ENCODE measurements at regions not wholly inside any gene's neighbourhood (a gene's known extent, or its start where the extent isn't known, plus 50 kb on each side); places are given as distances from the start of the nearest gene placed in this dataset.

- H2AFZ ChIP-seq, result 0 out of 2 replicates have a peak overlapping the region, but pooled peaks have one; percentile 1
- DNase-seq (ENCODE audit: low spot score), result peak; percentile 20
- H3K27ac ChIP-seq (ENCODE audit: low read depth), result peak overlapping the region; percentile 28; the same call in 1 of the 2 replicates
- no peaks in the 10 kb centered on the region for H3K36me3 ChIP-seq (ENCODE audit: insufficient read depth)
- peaks cover 31% of the 10 kb centered on the region for H3K4me1 ChIP-seq (ENCODE audit: insufficient read depth)
- peak; percentile 77 for ATAC-seq
- Mint-ChIP-seq H3K9me3 (no peaks in the 10 kb centered on the region; the same call in 2 of the 3 replicates), H3K4me1 (peaks cover 38% of the 10 kb centered on the region), H3K4me3 (no peak overlapping the region; the same call in 2 of the 3 replicates), H3K27me3 (ENCODE audit: insufficient read depth, low read depth, poor library complexity) (peaks cover 3% of the 10 kb centered on the region), H3K27ac (peak overlapping the region; percentile 87), H3K36me3 (ENCODE audit: low read depth) (no peaks in the 10 kb centered on the region; the same call in 2 of the 3 replicates)
- peak overlapping the region; percentile 48 for H3K4me2 ChIP-seq
- no peaks in the 10 kb centered on the region for H3K79me2 ChIP-seq (replicated peaks; ENCODE audit: insufficient read depth)
- H4K20me1 ChIP-seq (replicated peaks; ENCODE audit: insufficient read depth), result no peaks in the 10 kb centered on the region
- no peaks in the 10 kb centered on the region for H3K27me3 ChIP-seq (ENCODE audit: insufficient read depth)
- TF ChIP-seq JUNB (IDR thresholded peaks at IDR 0.05; ENCODE audit: unreplicated experiment), result no peak
- TF ChIP-seq CREB1 (CRISPR knock-in tag; IDR thresholded peaks at IDR 0.05; ENCODE audit: low read depth), result no peak
- no peaks in the 10 kb centered on the region; the same call in 1 of the 2 replicates for H3K9me2 ChIP-seq (ENCODE audit: insufficient read depth)
- H3F3A ChIP-seq (replicated peaks; ENCODE audit: low read depth), result no peaks in the 10 kb centered on the region
- H3K4me3 ChIP-seq, result no peak overlapping the region
These were observed 447.5 kb downstream of the NKX6-1 start for GRCh38 chr4:84051639-84052038.

DNA sequence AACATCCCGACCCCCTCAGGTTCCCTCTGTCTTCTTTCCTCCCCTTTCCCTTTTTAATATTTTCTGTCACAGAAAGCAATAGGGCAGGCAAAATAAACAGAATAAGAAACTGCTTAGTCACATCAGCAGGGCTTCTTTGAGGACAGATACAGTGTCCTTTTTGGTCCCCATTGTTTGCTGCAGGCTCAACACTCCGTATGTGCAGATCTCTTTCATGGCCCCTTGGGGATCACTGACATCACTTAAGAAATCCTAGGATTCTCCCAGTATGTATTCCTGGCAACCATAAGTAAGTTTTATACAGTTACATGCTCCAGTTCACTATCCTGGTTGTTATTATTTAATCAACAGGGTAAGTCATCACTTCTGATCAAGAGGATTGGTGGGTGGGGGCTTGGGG is 448.0 kb downstream of the NKX6-1 start:
- H3K4me1 Mint-ChIP-seq, result peaks cover 38% of the 10 kb centered on the region
- no peaks in the 10 kb centered on the region for H4K20me1 ChIP-seq (replicated peaks; ENCODE audit: insufficient read depth)
- H3K4me3 ChIP-seq, result no peak overlapping the region
- no peaks in the 10 kb centered on the region; the same call in 2 of the 3 replicates for H3K36me3 Mint-ChIP-seq (ENCODE audit: low read depth)
- H3K27me3 ChIP-seq (ENCODE audit: insufficient read depth), result no peaks in the 10 kb centered on the region
- H3K4me3 Mint-ChIP-seq, result no peak overlapping the region
- peaks cover 3% of the 10 kb centered on the region for H3K27me3 Mint-ChIP-seq (ENCODE audit: insufficient read depth, low read depth, poor library complexity)
- peak overlapping the region; percentile 48; the same call in 1 of the 2 replicates for H3K4me2 ChIP-seq
- H3K9me2 ChIP-seq (ENCODE audit: insufficient read depth), result no peaks in the 10 kb centered on the region; the same call in 1 of the 2 replicates
- no peaks in the 10 kb centered on the region for H3F3A ChIP-seq (replicated peaks; ENCODE audit: low read depth)
- H3K9me3 Mint-ChIP-seq, result no peaks in the 10 kb centered on the region; the same call in 2 of the 3 replicates
- H2AFZ ChIP-seq, result no peak overlapping the region
- H3K36me3 ChIP-seq (ENCODE audit: insufficient read depth), result no peaks in the 10 kb centered on the region
- H3K27ac ChIP-seq (ENCODE audit: low read depth), result peak overlapping the region; percentile 79
- no peaks in the 10 kb centered on the region for H3K79me2 ChIP-seq (replicated peaks; ENCODE audit: insufficient read depth)
- peak; percentile 15; the same call in 1 of the 3 replicates for ATAC-seq
- no peak for DNase-seq (ENCODE audit: low spot score)
- peak overlapping the region; percentile 87 for H3K27ac Mint-ChIP-seq
- H3K4me1 ChIP-seq (ENCODE audit: insufficient read depth), result peaks cover 31% of the 10 kb centered on the region
- no peak for TF ChIP-seq ETS1 (IDR thresholded peaks at IDR 0.05)
- TF ChIP-seq POLR2AphosphoS5 (IDR thresholded peaks at IDR 0.05; ENCODE audit: low read depth), result no peak
- no peak for TF ChIP-seq REST (IDR thresholded peaks at IDR 0.05; ENCODE audit: unreplicated experiment)
- TF ChIP-seq ZNF331 (CRISPR knock-in tag; IDR thresholded peaks at IDR 0.05; ENCODE audit: low read depth), result no peak
- no peak for TF ChIP-seq JUNB (IDR thresholded peaks at IDR 0.05; ENCODE audit: unreplicated experiment)
- TF ChIP-seq EZH2phosphoT487 (IDR thresholded peaks at IDR 0.05; ENCODE audit: unreplicated experiment), result no peak
- TF ChIP-seq NANOG (IDR thresholded peaks at IDR 0.05; ENCODE audit: borderline replicate concordance), result no peak
- TF ChIP-seq, protein P1, sequence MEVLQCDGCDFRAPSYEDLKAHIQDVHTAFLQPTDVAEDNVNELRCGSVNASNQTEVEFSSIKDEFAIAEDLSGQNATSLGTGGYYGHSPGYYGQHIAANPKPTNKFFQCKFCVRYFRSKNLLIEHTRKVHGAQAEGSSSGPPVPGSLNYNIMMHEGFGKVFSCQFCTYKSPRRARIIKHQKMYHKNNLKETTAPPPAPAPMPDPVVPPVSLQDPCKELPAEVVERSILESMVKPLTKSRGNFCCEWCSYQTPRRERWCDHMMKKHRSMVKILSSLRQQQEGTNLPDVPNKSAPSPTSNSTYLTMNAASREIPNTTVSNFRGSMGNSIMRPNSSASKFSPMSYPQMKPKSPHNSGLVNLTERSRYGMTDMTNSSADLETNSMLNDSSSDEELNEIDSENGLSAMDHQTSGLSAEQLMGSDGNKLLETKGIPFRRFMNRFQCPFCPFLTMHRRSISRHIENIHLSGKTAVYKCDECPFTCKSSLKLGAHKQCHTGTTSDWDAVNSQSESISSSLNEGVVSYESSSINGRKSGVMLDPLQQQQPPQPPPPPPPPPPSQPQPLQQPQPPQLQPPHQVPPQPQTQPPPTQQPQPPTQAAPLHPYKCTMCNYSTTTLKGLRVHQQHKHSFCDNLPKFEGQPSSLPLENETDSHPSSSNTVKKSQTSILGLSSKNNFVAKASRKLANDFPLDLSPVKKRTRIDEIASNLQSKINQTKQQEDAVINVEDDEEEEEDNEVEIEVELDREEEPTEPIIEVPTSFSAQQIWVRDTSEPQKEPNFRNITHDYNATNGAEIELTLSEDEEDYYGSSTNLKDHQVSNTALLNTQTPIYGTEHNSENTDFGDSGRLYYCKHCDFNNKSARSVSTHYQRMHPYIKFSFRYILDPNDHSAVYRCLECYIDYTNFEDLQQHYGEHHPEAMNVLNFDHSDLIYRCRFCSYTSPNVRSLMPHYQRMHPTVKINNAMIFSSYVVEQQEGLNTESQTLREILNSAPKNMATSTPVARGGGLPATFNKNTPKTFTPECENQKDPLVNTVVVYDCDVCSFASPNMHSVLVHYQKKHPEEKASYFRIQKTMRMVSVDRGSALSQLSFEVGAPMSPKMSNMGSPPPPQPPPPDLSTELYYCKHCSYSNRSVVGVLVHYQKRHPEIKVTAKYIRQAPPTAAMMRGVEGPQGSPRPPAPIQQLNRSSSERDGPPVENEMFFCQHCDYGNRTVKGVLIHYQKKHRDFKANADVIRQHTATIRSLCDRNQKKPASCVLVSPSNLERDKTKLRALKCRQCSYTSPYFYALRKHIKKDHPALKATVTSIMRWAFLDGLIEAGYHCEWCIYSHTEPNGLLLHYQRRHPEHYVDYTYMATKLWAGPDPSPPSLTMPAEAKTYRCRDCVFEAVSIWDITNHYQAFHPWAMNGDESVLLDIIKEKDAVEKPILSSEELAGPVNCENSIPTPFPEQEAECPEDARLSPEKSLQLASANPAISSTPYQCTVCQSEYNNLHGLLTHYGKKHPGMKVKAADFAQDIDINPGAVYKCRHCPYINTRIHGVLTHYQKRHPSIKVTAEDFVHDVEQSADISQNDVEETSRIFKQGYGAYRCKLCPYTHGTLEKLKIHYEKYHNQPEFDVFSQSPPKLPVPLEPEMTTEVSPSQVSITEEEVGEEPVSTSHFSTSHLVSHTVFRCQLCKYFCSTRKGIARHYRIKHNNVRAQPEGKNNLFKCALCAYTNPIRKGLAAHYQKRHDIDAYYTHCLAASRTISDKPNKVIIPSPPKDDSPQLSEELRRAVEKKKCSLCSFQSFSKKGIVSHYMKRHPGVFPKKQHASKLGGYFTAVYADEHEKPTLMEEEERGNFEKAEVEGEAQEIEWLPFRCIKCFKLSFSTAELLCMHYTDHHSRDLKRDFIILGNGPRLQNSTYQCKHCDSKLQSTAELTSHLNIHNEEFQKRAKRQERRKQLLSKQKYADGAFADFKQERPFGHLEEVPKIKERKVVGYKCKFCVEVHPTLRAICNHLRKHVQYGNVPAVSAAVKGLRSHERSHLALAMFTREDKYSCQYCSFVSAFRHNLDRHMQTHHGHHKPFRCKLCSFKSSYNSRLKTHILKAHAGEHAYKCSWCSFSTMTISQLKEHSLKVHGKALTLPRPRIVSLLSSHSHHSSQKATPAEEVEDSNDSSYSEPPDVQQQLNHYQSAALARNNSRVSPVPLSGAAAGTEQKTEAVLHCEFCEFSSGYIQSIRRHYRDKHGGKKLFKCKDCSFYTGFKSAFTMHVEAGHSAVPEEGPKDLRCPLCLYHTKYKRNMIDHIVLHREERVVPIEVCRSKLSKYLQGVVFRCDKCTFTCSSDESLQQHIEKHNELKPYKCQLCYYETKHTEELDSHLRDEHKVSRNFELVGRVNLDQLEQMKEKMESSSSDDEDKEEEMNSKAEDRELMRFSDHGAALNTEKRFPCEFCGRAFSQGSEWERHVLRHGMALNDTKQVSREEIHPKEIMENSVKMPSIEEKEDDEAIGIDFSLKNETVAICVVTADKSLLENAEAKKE (CRISPR knock-in tag; IDR thresholded peaks at IDR 0.05), result no peak

All from GM23338 (cell line).